Psoas muscle (tissue), 7 donors: ENCODE measurements at regions not wholly inside any gene's neighbourhood (a gene's known extent, or its start where the extent isn't known, plus 50 kb on each side); places are given as distances from the start of the nearest gene placed in this dataset.

Experiments used
- ATAC-seq, 4 donors: fragments of 200-7000 bp; cut with Tn5 transposase; one replicate each; pipeline ENCODE4 v1.9.1; 2020; ENCODE audit warnings: moderate library complexity in 3 of 4, mild to moderate bottlenecking in 2 of 4
- DNase-seq, 2 donors: peaks; one replicate each; pipeline ENCODE4 v3.0.0-alpha.2; 2020
- H3K27ac ChIP-seq: fragments of 200-600 bp; one replicate; pipeline ENCODE4 v1.8.0; 2022
- H3K27me3 ChIP-seq, 3 donors: fragments of 200-600 bp in 1 of 3; one replicate each; pipeline versions ENCODE4 v1.6.1 to v1.8.0; 2013 to 2022; ENCODE audit warnings: low read length in 2 of 3, mild to moderate bottlenecking in 2 of 3, moderate library complexity in 1 of 3; ENCODE audit not compliant: insufficient read depth in 3 of 3
- H3K36me3 ChIP-seq, 2 donors: fragments of 200-600 bp in 1 of 2; one replicate each; pipeline versions ENCODE4 v1.6.1 to v1.8.0; 2013 to 2022; ENCODE audit warnings: low read depth in 1 of 2, mild to moderate bottlenecking in 1 of 2, moderate library complexity in 1 of 2; ENCODE audit not compliant: insufficient read depth in 1 of 2
- H3K4me1 ChIP-seq: fragments of 200-600 bp; one replicate; pipeline ENCODE4 v1.8.0; 2022
- H3K4me3 ChIP-seq: fragments of 200-600 bp; one replicate; pipeline ENCODE4 v1.8.0; 2022; ENCODE audit warnings: mild to moderate bottlenecking
- H3K9me3 ChIP-seq: fragments of 200-600 bp; one replicate; pipeline ENCODE4 v1.8.0; 2022
- CTCF ChIP-seq: fragments of 200-600 bp; IDR thresholded peaks from one replicate; pipeline ENCODE4 v1.8.0; 2022; ENCODE audit warnings: antibody characterized with exemption
- WGBS, 3 donors: extraction: QIAGEN DNeasy Blood & Tissue Kit; methylation state at CpG; one replicate each; pipeline versions ENCODE4 v1.1.6 to v1.1.7; 2013; 5-methylcytosine and 5-hydroxymethylcytosine counted together
- intact Hi-C, 2 donors: fragments of 100-400 bp; cut with DNase I; formaldehyde crosslinking; loops; one replicate each; pipeline versions ENCODE4 v1.11.0 to v1.14.2; 2022
- donor health status: healthy with polysubstance abuse.
- donor health status: DM: no; HTN: no; CAD: no; lungs with moderate emphysema.
- donor health status: Bipolar disorder and iron deficiency.
- donor health status: healthy.
- donor health status: DM: yes; HTN: yes; CAD: no.
- donor health status: DM: no; HTN: no; CAD: no.
- donor health status: DM: yes; HTN: yes; CAD: no.

GRCh38 chr6:145548933-145549648 lies 186.2 kb downstream of the EPM2A start:
- Histone ChIP-seq H3K27me3 (no peaks in the 10 kb centered on the region), H3K36me3 (no peaks in the 10 kb centered on the region), H3K4me1 (peaks cover 7% of the 10 kb centered on the region), H3K9me3 (no peaks in the 10 kb centered on the region), H3K27ac (no peak overlapping the region), H3K4me3 (no peak overlapping the region)
- DNase-seq (no peak), ATAC-seq (no peak)
- no peak for TF ChIP-seq CTCF
- intact Hi-C loops, result no loop called here
- 65 to 72% (median 68%) methylated on average over 3 of the region's 3 CpGs for WGBS, 3 donors

- ATAC-seq, result no peak
- TF ChIP-seq CTCF, result no peak
- H3K9me3 ChIP-seq, result no peaks in the 10 kb centered on the region
- DNase-seq, result no peak
- intact Hi-C loops, result no loop called here
- no peak overlapping the region for H3K4me3 ChIP-seq
- no peak overlapping the region for H3K27ac ChIP-seq
- no peaks in the 10 kb centered on the region for H3K27me3 ChIP-seq
- H3K36me3 ChIP-seq, result no peaks in the 10 kb centered on the region
- peaks cover 7% of the 10 kb centered on the region for H3K4me1 ChIP-seq
Measured at GRCh38 chr6:145551164-145551563, 184.2 kb downstream of the EPM2A start.

DNA sequence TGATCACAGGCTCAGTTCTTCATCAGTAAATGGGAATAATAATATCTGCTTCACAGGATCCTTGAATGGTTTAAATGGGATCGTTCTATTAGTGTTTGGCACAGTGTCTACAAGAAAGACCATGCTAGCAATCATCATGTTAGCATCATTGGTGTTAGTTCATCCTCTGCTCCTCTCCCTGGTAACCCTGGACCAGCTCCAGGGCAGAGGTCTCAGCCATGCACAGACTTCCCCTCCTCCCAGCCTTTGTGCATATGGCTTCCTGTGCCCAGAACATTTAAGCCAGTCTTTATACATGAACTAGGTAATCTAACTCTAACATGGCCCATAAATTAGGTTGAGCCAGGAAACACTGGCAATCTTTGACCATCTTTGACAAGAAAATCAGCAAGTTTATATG lies 180.2 kb downstream of the EPM2A start:
- H3K36me3 ChIP-seq, result no peaks in the 10 kb centered on the region
- H3K4me3 ChIP-seq, result no peak overlapping the region
- no peaks in the 10 kb centered on the region for H3K4me1 ChIP-seq
- no peaks in the 10 kb centered on the region for H3K27me3 ChIP-seq
- intact Hi-C loops, result no loop called here
- no peaks in the 10 kb centered on the region for H3K9me3 ChIP-seq
- ATAC-seq (no peak), DNase-seq (no peak)
- TF ChIP-seq CTCF, result no peak
- 74 to 86% (median 80%) methylated on average over 1 of the region's 1 CpG for WGBS, 3 donors
- no peak overlapping the region for H3K27ac ChIP-seq

DNA sequence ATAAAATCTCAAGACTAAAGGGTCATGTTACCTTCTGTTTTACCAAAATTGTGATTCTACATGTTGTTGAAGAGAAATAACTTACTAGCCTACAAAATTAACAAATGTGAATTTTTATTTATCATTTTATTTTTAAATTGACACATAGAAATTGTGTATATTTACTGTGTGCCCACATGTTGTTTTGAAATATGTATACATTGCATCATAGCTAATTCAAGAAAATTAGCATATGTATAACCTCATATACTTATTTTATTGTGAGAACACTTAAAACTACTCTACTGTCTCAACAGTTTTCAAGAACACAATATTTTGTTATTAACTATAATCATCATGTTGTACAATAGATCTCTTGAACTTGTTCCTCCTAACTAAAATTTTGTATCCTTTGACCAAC lies 177.8 kb downstream of the EPM2A start:
- ATAC-seq (no peak), DNase-seq (no peak)
- no peak for TF ChIP-seq CTCF
- Histone ChIP-seq H3K27ac (no peak overlapping the region), H3K9me3 (no peaks in the 10 kb centered on the region), H3K4me3 (no peak overlapping the region), H3K27me3 (no peaks in the 10 kb centered on the region), H3K36me3 (no peaks in the 10 kb centered on the region), H3K4me1 (no peaks in the 10 kb centered on the region)
- intact Hi-C loops, result no loop called here

DNA sequence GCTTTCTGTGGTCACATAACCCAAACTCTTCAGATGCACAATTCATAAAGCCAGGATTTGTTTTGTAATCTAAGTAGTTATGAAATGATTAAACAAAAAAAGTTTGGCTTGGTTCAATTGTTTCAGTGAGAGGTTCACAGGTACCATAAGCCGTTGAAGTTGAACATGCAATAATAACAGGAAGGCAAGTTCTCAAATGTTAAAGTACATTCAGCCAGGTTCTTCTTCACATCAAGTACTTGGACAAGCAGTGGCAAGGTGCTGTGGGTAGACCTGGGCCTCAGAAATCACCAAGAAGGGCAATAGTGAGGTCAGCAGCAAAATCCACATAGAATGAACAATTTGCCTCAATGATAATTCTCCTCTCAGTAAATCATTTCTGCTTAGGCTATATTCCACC lies 175.5 kb downstream of the EPM2A start:
- Histone ChIP-seq H3K9me3 (no peaks in the 10 kb centered on the region), H3K36me3 (no peaks in the 10 kb centered on the region), H3K4me3 (no peak overlapping the region), H3K27me3 (no peaks in the 10 kb centered on the region), H3K27ac (no peak overlapping the region), H3K4me1 (no peaks in the 10 kb centered on the region)
- DNase-seq, result no peak
- WGBS, 3 donors, result 67 to 83% (median 73%) methylated on average over 1 of the region's 1 CpG
- no peak for TF ChIP-seq CTCF
- intact Hi-C loops, result no loop called here
- no peak for ATAC-seq
